C4-2B (cell line): ENCODE measurements at regions not wholly inside any gene's neighbourhood (a gene's known extent, or its start where the extent isn't known, plus 50 kb on each side); places are given as distances from the start of the nearest gene placed in this dataset.

Experiments used
- H3K27ac ChIP-seq: fragments of 450-650 bp; 2 replicates; pipeline ENCODE4 v1.5.1; 2017
- ZFX ChIP-seq: fragments of 450-650 bp; IDR thresholded peaks from 2 replicates; pipeline ENCODE4 v1.6.1; 2017
- TF ChIP-seq, protein P1 (sequence below): fragments of 450-650 bp; conservative IDR thresholded peaks from 2 replicates; pipeline ENCODE4 v1.5.1; 2017; ENCODE audit warnings: mild to moderate bottlenecking

DNA sequence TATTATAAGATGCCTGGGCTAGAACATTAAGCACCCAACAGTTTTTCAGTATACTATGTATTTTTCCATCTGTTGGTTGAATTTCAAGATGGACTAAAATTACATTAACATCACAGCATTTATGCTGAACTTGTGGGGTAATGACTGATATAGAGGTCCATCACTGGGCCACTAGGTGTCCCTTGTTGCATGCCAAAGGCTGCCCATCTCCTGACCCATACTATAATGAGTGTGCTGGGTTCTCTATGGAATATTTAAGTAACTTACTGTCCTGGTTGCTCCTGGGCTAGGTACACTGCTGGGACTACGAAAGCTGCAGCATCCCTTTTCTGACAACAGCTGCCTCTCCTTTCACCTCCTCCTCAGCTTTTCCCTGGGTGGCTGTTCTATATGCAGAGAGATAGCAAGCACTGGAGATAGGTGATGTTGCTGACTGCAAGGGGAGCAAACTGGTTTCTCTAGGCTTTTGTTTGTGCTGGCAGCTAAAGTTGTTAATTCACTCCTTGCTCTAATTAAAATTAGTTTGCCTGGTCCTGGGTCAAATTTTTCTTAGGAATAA is 138.6 kb upstream of the TRHDE start:
- no peak overlapping the region for H3K27ac ChIP-seq
- TF ChIP-seq, protein P1, sequence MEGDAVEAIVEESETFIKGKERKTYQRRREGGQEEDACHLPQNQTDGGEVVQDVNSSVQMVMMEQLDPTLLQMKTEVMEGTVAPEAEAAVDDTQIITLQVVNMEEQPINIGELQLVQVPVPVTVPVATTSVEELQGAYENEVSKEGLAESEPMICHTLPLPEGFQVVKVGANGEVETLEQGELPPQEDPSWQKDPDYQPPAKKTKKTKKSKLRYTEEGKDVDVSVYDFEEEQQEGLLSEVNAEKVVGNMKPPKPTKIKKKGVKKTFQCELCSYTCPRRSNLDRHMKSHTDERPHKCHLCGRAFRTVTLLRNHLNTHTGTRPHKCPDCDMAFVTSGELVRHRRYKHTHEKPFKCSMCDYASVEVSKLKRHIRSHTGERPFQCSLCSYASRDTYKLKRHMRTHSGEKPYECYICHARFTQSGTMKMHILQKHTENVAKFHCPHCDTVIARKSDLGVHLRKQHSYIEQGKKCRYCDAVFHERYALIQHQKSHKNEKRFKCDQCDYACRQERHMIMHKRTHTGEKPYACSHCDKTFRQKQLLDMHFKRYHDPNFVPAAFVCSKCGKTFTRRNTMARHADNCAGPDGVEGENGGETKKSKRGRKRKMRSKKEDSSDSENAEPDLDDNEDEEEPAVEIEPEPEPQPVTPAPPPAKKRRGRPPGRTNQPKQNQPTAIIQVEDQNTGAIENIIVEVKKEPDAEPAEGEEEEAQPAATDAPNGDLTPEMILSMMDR: peak; percentile 25
- no peak for TF ChIP-seq ZFX

DNA sequence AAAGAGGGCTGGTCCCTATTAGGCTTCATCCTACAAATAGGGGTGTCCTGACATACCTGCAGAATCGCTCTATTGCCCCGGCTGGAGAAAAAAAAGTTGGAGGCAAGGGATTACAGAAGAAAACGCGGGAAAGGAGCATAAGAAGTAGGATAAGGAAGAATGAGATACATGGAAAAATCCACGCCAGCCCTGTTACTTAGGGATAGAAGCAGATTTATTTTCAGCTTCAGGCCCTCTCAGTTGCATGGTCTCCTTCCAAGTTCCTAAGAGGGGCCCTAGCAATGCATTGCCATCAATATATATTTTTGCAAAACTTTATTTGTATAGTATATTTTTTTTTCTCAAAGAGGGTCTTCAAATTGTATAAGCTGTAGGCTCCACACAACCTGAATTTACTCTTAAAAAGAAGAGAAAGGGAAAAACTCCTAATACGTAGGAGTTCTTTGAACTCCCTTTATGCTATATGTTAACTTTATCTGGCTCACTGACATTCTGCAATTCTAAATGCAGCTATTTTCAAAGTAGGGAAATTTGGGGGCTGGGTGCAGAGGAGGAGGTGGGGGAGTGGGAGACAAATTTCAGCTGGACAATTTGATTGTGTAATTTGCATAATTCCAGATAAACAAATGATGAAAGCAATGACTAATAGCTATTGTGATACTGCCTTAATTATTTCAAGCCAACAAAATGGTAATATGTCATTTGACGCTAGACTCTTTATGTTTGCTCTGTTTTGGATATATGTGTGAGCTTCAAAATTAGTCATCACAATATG is 137.7 kb upstream of the TRHDE start:
- TF ChIP-seq, protein P1: no peak
- TF ChIP-seq ZFX: no peak
- no peak overlapping the region for H3K27ac ChIP-seq

DNA sequence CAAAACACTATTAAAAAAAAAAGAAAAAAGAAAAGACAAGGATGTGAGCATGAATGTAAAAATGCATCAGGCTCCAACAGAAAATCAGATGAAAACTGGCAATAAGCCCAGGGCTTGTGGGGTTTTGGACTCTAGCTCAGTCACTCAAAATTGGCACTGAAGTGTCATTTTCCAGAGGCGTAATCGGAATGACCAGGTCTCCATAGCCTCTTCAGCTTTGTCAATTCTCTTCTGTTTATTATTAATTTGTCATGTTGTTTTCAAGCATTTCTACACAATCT is 137.2 kb upstream of the TRHDE start:
- no peak overlapping the region for H3K27ac ChIP-seq
- TF ChIP-seq, protein P1: no peak
- no peak for TF ChIP-seq ZFX

DNA sequence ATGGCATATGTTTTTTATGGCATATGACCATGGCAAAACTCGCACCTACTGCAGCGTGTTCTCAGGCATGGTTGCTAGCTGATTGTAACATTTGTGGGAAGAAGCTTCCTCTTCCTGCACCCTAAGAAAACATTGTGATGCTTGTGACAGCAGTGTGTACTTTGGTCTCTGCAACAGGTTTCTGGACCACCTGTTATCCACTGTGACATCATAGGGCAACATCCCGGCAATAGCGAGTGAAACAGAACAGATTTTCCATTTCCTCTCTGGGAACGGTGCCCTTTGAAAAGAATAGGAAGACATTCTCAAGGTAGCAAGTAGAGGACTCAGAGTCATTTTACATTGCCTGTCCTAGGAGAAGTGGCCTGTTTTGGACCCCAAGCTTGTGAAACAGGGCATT is 135.4 kb upstream of the TRHDE start:
- TF ChIP-seq, protein P1: no peak
- no peak for TF ChIP-seq ZFX
- no peak overlapping the region for H3K27ac ChIP-seq

DNA sequence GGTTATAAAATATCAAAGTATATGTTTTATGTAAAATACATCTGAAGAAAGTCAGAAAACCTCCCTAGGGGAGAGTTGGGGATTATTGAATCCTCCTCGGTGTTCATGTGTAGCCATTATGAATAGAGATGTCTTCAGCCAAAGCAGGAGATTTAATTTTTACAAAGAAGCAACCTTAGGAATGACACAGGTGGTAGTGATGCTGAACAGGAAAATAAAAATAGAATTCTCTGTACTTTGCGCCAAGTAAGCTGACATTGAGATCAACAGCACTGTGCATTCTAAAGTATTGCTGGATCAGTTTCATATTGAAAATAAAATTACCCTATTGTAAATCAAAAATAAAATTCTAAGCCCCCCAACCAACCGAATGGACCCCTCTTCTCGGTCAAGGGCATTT is 132.8 kb upstream of the TRHDE start:
- TF ChIP-seq, protein P1: no peak
- TF ChIP-seq ZFX: no peak
- H3K27ac ChIP-seq: no peak overlapping the region

DNA sequence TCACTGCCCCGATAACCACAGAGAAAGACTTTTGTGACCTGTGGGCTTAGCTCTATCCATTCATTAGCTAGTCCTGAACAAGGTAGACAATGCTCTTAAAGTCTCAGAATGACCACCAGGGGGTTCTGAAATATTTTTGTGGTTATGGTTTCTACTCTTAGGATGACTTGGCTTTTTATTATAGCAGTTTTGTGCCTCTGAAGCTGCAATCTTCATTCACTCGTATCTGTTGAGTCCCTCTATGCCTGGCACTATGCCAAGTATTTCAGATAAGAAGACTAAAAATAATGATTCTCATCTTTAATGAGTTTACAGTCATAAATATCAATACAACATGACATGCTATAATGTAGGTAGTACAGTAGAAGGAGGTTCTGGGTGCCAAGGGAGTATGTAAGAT is 130.8 kb upstream of the TRHDE start:
- TF ChIP-seq ZFX: no peak
- TF ChIP-seq, protein P1: peak; percentile 36; the same call in 1 of the 2 replicates

DNA sequence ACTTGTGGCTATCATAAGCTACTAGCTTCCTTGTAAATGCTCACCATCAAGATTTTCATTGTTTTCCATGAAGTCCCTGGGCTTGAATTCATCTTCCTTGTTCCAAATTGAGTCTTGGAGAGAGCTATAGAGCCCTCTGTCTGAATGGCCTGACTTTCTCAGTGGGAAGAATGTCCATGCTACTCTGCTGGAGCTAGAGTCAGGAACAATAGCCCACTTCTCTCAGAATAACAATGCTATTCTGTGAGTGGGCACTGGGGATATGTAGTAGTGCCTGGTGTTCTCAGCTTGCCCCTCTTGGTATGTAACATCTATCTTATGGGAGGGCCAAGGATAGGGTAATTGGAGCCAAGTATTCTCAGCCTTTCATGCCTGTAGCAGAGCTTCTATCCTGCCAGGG is 127.6 kb upstream of the TRHDE start:
- H3K27ac ChIP-seq: no peak overlapping the region
- TF ChIP-seq ZFX: no peak
- TF ChIP-seq, protein P1: no peak

More for the DNA sequence above, 130.8 kb upstream of the TRHDE start:
- H3K27ac ChIP-seq: no peak overlapping the region
